Ovary (tissue), 7 donors: ENCODE measurements at regions not wholly inside any gene's neighbourhood (a gene's known extent, or its start where the extent isn't known, plus 50 kb on each side); places are given as distances from the start of the nearest gene placed in this dataset.

Source experiments
- DNase-seq, 5 donors: peaks; one replicate each; pipeline ENCODE4 v3.0.0-alpha.2; 2019 to 2020
- H3K27ac ChIP-seq, 2 donors: fragments of 200-600 bp; one replicate each; pipeline versions ENCODE4 v1.5.1 to v1.8.0; 2019 to 2022
- H3K27me3 ChIP-seq: fragments of 200-600 bp; one replicate; pipeline ENCODE4 v1.8.0; 2022
- H3K36me3 ChIP-seq: fragments of 200-600 bp; sonication (generic); one replicate; pipeline ENCODE4 v1.5.1; 2019
- H3K4me1 ChIP-seq: one replicate; pipeline ENCODE4 v1.8.1; 2013; ENCODE audit warnings: mild to moderate bottlenecking, moderate library complexity; ENCODE audit not compliant: insufficient read depth
- H3K4me3 ChIP-seq: fragments of 200-600 bp; sonication (generic); one replicate; pipeline ENCODE4 v1.5.1; 2017
- H3K9me3 ChIP-seq, 2 donors: fragments of 200-600 bp in 1 of 2; sonication (generic) in 1 of 2; one replicate each; pipeline versions ENCODE4 v1.5.1 to v1.8.1; 2013 to 2019; ENCODE audit warnings: mild to moderate bottlenecking in 1 of 2, moderate library complexity in 1 of 2
- CTCF ChIP-seq, 3 donors: fragments of 450-650 bp in 2 of 3; fragments of 200-600 bp in 1 of 3; IDR thresholded peaks; one replicate each; pipeline versions ENCODE4 v1.5.1 to v1.8.0; 2016 to 2022; ENCODE audit warnings: antibody characterized with exemption in 3 of 3, mild to moderate bottlenecking in 1 of 3
- EP300 ChIP-seq: sonication (generic); formaldehyde crosslinking; IDR thresholded peaks from one replicate; pipeline ENCODE4 v1.6.1; 2017; ENCODE audit warnings: antibody characterized with exemption
- POLR2A ChIP-seq: fragments of 450-650 bp; IDR thresholded peaks from one replicate; pipeline ENCODE4 v1.6.1; 2017; ENCODE audit warnings: antibody characterized with exemption, mild to moderate bottlenecking, moderate library complexity
- WGBS, 3 donors: extraction: QIAGEN DNeasy Blood & Tissue Kit in 1 of 3; methylation state at CpG; one replicate each; pipeline versions ENCODE4 v1.1.5 to v1.1.7; 2013 to 2017; 5-methylcytosine and 5-hydroxymethylcytosine counted together
- intact Hi-C, 4 donors: fragments of 100-400 bp; cut with DNase I; formaldehyde crosslinking; loops; one replicate each; pipeline versions ENCODE4 v1.11.0 to v1.15.1; 2022 to 2023
- donor health status: DM: no; HTN: no; CAD: no; lungs with moderate emphysema.
- donor health status: DM: no; HTN: no; CAD: no.
- donor health status: Bipolar disorder and iron deficiency.
- donor health status: DM: no; HTN: no; CAD: no.
- donor health status: DM: yes; HTN: yes; CAD: no.

GRCh38 chr12:127146991-127147718 is 1119.8 kb upstream of the TMEM132C start:
- H3K4me1 ChIP-seq = peaks cover 6% of the 10 kb centered on the region
- no peaks in the 10 kb centered on the region for H3K27me3 ChIP-seq
- intact Hi-C loops = loop anchor here in 1 of 4 donors (10.0 kb wide), 1 partner anchor 1722 kb away; no protein-coding TSS in a partner anchor
- TF ChIP-seq POLR2A (no peak), CTCF (IDR thresholded peaks at IDR 0.05) (no peak), EP300 (no peak)
- no peaks in the 10 kb centered on the region for H3K36me3 ChIP-seq
- no peaks in the 10 kb centered on the region for H3K9me3 ChIP-seq
- no peak overlapping the region for H3K27ac ChIP-seq
- no peak overlapping the region for H3K4me3 ChIP-seq
- 64 to 93% (median 89%) methylated on average over 4 of the region's 4 CpGs for WGBS, 3 donors
- no peak for DNase-seq

GRCh38 chr12:127147724-127148123 is 1119.2 kb upstream of the TMEM132C start:
- no peaks in the 10 kb centered on the region for H3K36me3 ChIP-seq
- intact Hi-C loops = loop anchor here in 1 of 4 donors (10.0 kb wide), 1 partner anchor 1723 kb away; no protein-coding TSS in a partner anchor

GRCh38 chr12:127148318-127148717 is 1118.7 kb upstream of the TMEM132C start:
- Histone ChIP-seq H3K4me3 (no peak overlapping the region), H3K36me3 (no peaks in the 10 kb centered on the region), H3K27me3 (no peaks in the 10 kb centered on the region), H3K27ac (no peak overlapping the region), H3K9me3 (no peaks in the 10 kb centered on the region), H3K4me1 (peaks cover 6% of the 10 kb centered on the region)
- intact Hi-C loops = loop anchor here in 1 of 4 donors (10.0 kb wide), 1 partner anchor 1724 kb away; no protein-coding TSS in a partner anchor
- TF ChIP-seq CTCF (IDR thresholded peaks at IDR 0.05) (no peak), EP300 (no peak), POLR2A (no peak)
- 92 to 98% (median 96%) methylated on average over 1 of the region's 1 CpG for WGBS, 3 donors
- no peak for DNase-seq

More at GRCh38 chr12:127147724-127148123, 1119.2 kb upstream of the TMEM132C start:
- Histone ChIP-seq H3K9me3 (no peaks in the 10 kb centered on the region), H3K27ac (no peak overlapping the region), H3K4me1 (peaks cover 6% of the 10 kb centered on the region), H3K27me3 (no peaks in the 10 kb centered on the region), H3K4me3 (no peak overlapping the region)
- DNase-seq = no peak
- WGBS, 3 donors = 55 to 64% (median 58%) methylated on average over 4 of the region's 4 CpGs
- TF ChIP-seq CTCF (IDR thresholded peaks at IDR 0.05) (no peak), EP300 (no peak), POLR2A (no peak)

GRCh38 chr12:127149226-127149964 is 1117.6 kb upstream of the TMEM132C start:
- Histone ChIP-seq H3K27ac (no peak overlapping the region), H3K36me3 (no peaks in the 10 kb centered on the region), H3K4me1 (peaks cover 6% of the 10 kb centered on the region), H3K9me3 (no peaks in the 10 kb centered on the region), H3K4me3 (no peak overlapping the region), H3K27me3 (no peaks in the 10 kb centered on the region)
- 71 to 72% (median 71%) methylated on average over 2 of the region's 2 CpGs for WGBS, 3 donors
- no peak for DNase-seq
- TF ChIP-seq CTCF (IDR thresholded peaks at IDR 0.05) (no peak), EP300 (no peak), POLR2A (no peak)
- intact Hi-C loops = loop anchor here in 1 of 4 donors (10.0 kb wide), 1 partner anchor 1725 kb away; no protein-coding TSS in a partner anchor
